GM19328 (cell line): ENCODE measurements at regions not wholly inside any gene's neighbourhood (a gene's known extent, or its start where the extent isn't known, plus 50 kb on each side); places are given as distances from the start of the nearest gene placed in this dataset.
A peak's percentile ranks its signal among the peaks of the same experiment; 100 is the strongest.
"Not testable (repeated sequence)": the region's sequence is repeated elsewhere in the genome, so short reads cannot be mapped to it uniquely, and the experiment has no call there.

ENCODE experiments used
- ATAC-seq: cut with Tn5 transposase; IDR thresholded peaks from one replicate; pipeline ENCODE4 v1.9.1; 2021; ENCODE audit warnings: mild to moderate bottlenecking, moderate library complexity; ENCODE audit not compliant: unreplicated experiment

DNA sequence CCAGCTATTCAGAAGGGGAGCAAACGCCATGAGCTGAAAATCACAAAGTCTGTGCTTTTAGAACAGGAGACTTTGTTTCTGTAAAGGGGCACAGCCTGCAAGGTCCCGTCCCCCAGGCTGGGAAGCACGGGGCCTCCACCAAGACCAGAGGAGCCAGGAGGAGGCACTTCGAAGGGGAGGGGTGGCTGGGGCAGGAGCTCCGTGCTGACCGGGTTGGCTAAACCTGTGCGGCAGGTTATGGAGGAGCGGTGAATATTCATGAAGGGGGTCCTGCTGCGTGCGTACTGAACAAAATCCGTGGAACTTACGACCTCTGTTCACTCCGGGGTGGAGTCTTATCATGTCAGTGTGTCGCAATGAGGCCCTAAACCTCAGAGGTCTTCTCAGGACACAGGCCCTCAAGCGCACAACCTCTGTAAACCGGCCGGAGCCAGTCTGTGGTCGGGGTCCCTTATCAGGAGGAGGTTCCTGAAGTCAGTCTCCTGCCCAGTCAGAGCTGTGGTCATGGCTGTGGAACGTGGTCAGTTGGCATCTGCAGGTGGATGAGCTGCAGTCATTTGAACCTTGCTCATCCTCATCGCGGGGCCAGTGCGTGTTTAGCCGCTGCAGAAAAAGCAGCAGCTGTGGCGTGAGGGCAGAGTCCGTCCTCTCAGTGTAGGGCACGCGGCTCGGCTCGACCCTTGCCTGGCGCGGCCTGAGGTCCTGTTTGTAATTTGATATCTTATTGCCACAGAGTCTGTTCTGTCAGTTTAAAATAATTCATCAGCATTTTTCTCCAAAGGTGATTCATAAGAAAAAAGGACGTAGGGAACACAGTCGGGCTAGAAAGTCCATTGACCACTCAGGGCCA lies 5507.7 kb upstream of the TPTE start:
- not testable (repeated sequence) for ATAC-seq

- ATAC-seq: not testable (repeated sequence)
These were observed 5506.2 kb upstream of the TPTE start for GRCh38 chr21:5015187-5015586.

DNA sequence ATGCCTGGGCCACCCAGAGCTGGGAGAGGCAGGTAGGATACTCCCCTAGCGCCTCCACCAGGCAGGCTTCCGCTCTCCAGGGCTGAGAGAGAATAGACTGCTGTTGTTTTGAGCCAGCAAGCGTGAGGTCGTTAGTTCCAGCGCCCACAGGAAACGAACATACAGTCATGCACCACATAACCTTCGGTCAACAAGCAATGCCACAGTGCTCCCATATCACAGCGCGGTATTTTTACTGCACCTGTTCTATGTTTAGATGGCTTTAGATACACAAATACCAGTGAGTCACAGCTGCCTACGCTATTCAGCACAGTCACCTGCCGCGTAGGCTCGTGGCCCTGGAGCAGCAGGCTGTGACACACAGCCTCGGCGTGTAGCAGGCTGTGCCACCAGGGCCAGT lies 5502.3 kb upstream of the TPTE start:
- ATAC-seq: peak; percentile 39

GRCh38 chr21:5021815-5022214 lies 5499.6 kb upstream of the TPTE start:
- peak; percentile 32 for ATAC-seq

GRCh38 chr21:5022254-5022653 lies 5499.1 kb upstream of the TPTE start:
- peak; percentile 44 for ATAC-seq

DNA sequence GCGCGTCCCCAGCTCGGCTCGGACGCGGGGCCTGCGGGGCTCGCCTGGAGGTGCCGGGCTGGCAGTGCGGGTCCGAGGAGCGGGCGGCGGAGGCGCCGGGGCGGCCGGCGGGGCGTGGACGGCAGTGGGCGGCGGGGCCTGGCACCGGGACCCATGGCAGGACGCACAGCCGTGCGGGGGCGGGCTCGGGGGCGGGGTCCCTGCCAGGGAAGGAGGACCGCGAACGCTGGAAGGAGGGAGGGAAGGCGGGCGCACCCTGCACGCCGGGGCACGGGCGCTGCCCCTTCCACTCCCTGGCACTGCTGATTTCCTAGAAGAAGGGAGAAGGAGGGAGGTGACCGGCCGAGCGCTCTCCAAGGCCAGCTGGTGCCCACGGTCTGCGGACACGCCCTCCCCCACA lies 5498.6 kb upstream of the TPTE start:
- not testable (repeated sequence) for ATAC-seq

- ATAC-seq: not testable (repeated sequence)
These were observed 5486.2 kb upstream of the TPTE start for GRCh38 chr21:5035147-5035546.

GRCh38 chr21:5035587-5035986 lies 5485.8 kb upstream of the TPTE start:
- not testable (repeated sequence) for ATAC-seq

- not testable (repeated sequence) for ATAC-seq
These were observed 5483.6 kb upstream of the TPTE start for GRCh38 chr21:5037606-5038331.

- not testable (repeated sequence) for ATAC-seq
These were observed 5481.5 kb upstream of the TPTE start for GRCh38 chr21:5039926-5040325.

GRCh38 chr21:5042583-5042982 lies 5478.8 kb upstream of the TPTE start:
- not testable (repeated sequence) for ATAC-seq

DNA sequence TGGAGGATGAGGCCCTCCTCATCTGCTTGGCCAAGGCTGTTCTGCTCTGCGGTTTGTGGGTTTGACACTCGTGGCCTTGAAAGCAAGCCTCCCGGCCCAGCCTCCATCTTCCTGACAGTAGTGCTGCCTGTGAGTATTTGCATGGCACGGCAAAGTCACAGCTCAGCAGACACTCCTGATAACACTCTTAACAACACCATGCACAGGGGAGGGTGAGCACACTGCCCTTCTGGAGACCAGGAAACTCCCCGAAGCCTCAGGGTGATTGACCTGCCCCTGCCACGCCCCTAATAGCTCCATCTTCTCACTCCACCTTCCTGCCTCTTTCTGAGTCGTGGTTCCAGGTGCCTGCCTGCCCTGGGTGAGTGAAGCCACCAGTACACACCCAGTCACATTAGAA lies 5476.6 kb upstream of the TPTE start:
- ATAC-seq: not testable (repeated sequence)

GRCh38 chr21:5051303-5052018 lies 5469.9 kb upstream of the TPTE start:
- not testable (repeated sequence) for ATAC-seq

DNA sequence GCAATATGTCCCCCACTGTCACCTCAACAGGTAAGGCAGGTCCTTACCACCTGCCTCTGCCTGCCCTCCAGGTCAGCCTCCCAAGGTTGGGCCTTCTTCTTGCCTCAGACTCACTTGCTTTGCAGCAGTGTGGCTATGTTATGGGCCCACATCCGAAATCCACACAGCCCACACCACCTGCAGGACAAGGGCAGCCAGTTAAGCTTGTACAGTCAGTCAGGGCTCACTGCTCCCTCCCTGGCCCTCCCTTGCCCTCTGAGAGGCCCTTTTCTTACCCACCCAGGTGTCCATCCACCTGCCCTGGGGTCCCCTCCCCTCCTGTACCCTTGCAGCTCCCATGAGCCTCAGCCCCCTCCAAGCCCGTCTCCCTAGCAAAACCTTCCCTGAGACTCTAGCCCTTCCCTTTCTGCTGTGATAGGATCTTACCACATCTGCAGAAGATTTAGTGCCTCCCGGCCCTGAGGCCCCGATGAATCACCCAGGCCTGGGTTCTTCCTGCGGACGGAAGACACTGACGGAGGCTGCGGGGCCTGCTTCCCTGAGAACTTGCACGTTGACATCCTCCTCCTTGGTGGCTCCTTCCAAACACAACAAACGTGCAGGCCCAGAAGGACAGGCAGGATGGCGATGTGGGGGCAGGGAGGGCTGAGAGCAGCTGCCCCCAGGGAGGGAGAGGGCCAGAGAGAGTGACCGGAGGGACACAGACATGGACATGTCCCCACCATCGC lies 5466.2 kb upstream of the TPTE start:
- not testable (repeated sequence) for ATAC-seq

DNA sequence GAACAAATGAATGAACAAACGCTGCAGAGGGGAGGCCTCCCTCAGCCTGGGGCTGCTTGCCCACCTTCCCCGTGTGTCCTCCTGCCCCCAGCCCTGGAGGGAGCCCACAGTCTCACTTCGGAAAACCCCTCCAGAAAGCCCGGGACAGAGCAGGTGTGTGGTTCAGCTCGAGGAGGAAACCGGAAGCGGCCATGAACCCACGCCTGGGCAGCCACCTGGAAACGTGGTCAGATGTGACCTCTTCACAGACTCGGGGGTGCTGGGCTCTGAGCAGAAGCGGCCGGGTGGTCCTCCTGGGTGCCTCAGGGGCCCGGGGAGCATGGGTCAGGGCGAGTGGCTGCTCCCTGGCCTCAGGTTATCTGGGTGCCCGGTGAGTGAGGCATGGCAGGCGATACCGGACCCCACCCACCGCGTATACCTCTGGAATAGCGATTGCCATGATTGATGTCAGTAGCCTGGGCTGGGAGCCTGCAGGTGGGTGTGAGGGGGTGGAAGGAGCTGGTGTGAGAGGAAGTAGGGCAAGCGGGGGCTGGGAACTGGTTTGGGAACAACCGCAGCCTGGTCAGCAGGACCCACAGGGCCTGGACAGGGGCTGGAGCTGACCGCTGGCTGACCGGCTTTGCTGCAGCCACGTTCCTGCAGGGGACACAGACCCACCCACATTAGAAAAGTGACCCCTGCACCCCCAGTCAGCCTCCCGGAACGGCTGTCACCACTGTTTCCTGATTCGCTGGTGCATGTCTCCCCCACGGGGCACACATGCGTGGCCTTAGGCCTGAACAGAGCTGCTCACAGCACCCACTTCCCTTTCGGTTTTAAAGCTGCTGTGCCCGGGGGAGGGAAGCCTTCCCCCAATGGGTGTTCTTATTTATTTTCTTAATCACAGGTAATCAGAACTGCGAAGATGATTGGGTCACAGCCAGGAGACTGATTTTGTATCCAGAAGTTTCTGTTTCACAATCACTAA lies 5465.1 kb upstream of the TPTE start:
- not testable (repeated sequence) for ATAC-seq

- ATAC-seq: not testable (repeated sequence)
These were observed 5464.3 kb upstream of the TPTE start for GRCh38 chr21:5057077-5057476.

- ATAC-seq: not testable (repeated sequence)
These were observed 5460.9 kb upstream of the TPTE start for GRCh38 chr21:5060364-5061083.

- ATAC-seq: not testable (repeated sequence)
These were observed 5456.7 kb upstream of the TPTE start for GRCh38 chr21:5064581-5065142.
